H1 (cell line): ENCODE measurements at regions not wholly inside any gene's neighbourhood (a gene's known extent, or its start where the extent isn't known, plus 50 kb on each side); places are given as distances from the start of the nearest gene placed in this dataset.

Source experiments
- EGR1 ChIP-seq: IDR thresholded peaks from 2 replicates; pipeline ENCODE4 v1.6.1; 2011; ENCODE audit warnings: low read depth, low read length, borderline replicate concordance
- GABPA ChIP-seq: IDR thresholded peaks from 2 replicates; pipeline ENCODE4 v1.6.1; 2011; ENCODE audit warnings: mild to moderate bottlenecking, low read length, moderate library complexity, borderline replicate concordance; ENCODE audit not compliant: insufficient read depth
- JUN ChIP-seq: IDR thresholded peaks from 2 replicates; pipeline ENCODE4 v1.6.1; 2011; ENCODE audit warnings: low read depth, mild to moderate bottlenecking, improper control_type of control experiment, low read length
- RXRA ChIP-seq: IDR thresholded peaks from 2 replicates; pipeline ENCODE4 v1.6.1; 2011; ENCODE audit warnings: low read depth, mild to moderate bottlenecking, low read length, moderate library complexity; ENCODE audit not compliant: insufficient read depth
- SRF ChIP-seq: IDR thresholded peaks from 2 replicates; pipeline ENCODE4 v1.6.1; 2011; ENCODE audit warnings: mild to moderate bottlenecking, low read depth, low read length, moderate library complexity
- TF ChIP-seq, protein P1 (sequence below): fragments of 300-600 bp; sonication (generic); IDR thresholded peaks from 2 replicates; pipeline ENCODE4 v1.7.1; 2012; ENCODE audit warnings: low read length, moderate library complexity, mild to moderate bottlenecking, inconsistent platforms; ENCODE audit not compliant: insufficient replicate concordance

DNA sequence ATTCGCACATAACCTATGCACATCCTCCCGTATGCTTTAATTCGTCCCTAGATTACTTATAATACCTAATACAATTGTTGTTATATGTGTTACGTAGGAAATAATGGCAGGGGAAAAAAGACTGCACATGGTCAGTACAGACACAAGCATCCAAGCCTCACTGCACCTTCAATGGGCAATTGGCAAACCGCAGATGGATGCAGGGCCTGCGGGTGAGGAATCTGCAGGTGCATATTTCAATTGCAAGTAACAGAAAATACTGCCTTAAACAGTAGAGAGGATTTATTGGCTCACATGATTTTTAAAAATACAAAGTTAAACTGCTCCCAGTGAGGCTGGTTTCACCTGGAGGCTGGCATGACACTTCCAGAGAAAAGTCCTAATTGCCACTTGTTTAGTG is 142.1 kb upstream of the MLN start (continued):
- TF ChIP-seq, protein P1, sequence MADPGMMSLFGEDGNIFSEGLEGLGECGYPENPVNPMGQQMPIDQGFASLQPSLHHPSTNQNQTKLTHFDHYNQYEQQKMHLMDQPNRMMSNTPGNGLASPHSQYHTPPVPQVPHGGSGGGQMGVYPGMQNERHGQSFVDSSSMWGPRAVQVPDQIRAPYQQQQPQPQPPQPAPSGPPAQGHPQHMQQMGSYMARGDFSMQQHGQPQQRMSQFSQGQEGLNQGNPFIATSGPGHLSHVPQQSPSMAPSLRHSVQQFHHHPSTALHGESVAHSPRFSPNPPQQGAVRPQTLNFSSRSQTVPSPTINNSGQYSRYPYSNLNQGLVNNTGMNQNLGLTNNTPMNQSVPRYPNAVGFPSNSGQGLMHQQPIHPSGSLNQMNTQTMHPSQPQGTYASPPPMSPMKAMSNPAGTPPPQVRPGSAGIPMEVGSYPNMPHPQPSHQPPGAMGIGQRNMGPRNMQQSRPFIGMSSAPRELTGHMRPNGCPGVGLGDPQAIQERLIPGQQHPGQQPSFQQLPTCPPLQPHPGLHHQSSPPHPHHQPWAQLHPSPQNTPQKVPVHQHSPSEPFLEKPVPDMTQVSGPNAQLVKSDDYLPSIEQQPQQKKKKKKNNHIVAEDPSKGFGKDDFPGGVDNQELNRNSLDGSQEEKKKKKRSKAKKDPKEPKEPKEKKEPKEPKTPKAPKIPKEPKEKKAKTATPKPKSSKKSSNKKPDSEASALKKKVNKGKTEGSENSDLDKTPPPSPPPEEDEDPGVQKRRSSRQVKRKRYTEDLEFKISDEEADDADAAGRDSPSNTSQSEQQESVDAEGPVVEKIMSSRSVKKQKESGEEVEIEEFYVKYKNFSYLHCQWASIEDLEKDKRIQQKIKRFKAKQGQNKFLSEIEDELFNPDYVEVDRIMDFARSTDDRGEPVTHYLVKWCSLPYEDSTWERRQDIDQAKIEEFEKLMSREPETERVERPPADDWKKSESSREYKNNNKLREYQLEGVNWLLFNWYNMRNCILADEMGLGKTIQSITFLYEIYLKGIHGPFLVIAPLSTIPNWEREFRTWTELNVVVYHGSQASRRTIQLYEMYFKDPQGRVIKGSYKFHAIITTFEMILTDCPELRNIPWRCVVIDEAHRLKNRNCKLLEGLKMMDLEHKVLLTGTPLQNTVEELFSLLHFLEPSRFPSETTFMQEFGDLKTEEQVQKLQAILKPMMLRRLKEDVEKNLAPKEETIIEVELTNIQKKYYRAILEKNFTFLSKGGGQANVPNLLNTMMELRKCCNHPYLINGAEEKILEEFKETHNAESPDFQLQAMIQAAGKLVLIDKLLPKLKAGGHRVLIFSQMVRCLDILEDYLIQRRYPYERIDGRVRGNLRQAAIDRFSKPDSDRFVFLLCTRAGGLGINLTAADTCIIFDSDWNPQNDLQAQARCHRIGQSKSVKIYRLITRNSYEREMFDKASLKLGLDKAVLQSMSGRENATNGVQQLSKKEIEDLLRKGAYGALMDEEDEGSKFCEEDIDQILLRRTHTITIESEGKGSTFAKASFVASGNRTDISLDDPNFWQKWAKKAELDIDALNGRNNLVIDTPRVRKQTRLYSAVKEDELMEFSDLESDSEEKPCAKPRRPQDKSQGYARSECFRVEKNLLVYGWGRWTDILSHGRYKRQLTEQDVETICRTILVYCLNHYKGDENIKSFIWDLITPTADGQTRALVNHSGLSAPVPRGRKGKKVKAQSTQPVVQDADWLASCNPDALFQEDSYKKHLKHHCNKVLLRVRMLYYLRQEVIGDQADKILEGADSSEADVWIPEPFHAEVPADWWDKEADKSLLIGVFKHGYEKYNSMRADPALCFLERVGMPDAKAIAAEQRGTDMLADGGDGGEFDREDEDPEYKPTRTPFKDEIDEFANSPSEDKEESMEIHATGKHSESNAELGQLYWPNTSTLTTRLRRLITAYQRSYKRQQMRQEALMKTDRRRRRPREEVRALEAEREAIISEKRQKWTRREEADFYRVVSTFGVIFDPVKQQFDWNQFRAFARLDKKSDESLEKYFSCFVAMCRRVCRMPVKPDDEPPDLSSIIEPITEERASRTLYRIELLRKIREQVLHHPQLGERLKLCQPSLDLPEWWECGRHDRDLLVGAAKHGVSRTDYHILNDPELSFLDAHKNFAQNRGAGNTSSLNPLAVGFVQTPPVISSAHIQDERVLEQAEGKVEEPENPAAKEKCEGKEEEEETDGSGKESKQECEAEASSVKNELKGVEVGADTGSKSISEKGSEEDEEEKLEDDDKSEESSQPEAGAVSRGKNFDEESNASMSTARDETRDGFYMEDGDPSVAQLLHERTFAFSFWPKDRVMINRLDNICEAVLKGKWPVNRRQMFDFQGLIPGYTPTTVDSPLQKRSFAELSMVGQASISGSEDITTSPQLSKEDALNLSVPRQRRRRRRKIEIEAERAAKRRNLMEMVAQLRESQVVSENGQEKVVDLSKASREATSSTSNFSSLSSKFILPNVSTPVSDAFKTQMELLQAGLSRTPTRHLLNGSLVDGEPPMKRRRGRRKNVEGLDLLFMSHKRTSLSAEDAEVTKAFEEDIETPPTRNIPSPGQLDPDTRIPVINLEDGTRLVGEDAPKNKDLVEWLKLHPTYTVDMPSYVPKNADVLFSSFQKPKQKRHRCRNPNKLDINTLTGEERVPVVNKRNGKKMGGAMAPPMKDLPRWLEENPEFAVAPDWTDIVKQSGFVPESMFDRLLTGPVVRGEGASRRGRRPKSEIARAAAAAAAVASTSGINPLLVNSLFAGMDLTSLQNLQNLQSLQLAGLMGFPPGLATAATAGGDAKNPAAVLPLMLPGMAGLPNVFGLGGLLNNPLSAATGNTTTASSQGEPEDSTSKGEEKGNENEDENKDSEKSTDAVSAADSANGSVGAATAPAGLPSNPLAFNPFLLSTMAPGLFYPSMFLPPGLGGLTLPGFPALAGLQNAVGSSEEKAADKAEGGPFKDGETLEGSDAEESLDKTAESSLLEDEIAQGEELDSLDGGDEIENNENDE: no peak
- TF ChIP-seq GABPA (no peak), RXRA (no peak), EGR1 (no peak), JUN (no peak), SRF (no peak)
